ENCODE measurements at regions not wholly inside any gene's neighbourhood (a gene's known extent, or its start where the extent isn't known, plus 50 kb on each side); places are given as distances from the start of the nearest gene placed in this dataset.
"Not testable (repeated sequence)": the region's sequence is repeated elsewhere in the genome, so short reads cannot be mapped to it uniquely, and the experiment has no call there.

DNA sequence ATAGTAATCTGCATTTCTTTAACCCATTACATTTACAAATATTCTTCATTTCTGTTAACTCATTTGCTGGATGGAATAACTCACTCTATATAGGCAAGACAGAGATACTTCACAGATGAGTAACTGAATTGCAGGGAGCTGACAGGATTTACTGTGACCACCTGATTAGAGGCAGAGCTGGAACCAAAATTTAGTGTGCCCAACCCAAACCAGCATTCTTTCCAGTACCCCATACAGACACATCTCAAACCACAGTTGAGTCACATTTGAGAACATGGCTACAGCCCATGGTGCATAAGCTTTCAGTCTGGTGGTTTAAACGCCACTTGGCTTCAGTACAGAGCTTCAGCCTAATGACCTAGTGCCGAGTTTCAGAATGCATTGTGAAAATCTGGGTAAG is 138.4 kb upstream of the TENT5A start:
- TF ChIP-seq POLR2A (IDR thresholded peaks at IDR 0.05) (no peak), CTCF (IDR thresholded peaks at IDR 0.05) (no peak)
- 33 to 86% (median 78%) methylated on average over 1 to 2 of the region's 2 CpGs for WGBS, 4 donors
- DNase-seq = no peak
- intact Hi-C loops (cut with DNase I) = no loop called here
- Histone ChIP-seq H3K9me3 (replicated peaks in 1 of 3) (no peaks in the 10 kb centered on the region), H3K4me1 (replicated peaks in 1 of 2) (no peaks in the 10 kb centered on the region), H3K4me3 (no peak overlapping the region), H3K36me3 (replicated peaks in 1 of 2) (no peaks in the 10 kb centered on the region), H3K27me3 (no peaks in the 10 kb centered on the region), H3K27ac (no peak overlapping the region)

- intact Hi-C loops (cut with DNase I) = no loop called here
- WGBS, 4 donors = 69 to 80% (median 76%) methylated on average over 6 of the region's 6 CpGs
These were observed 137.0 kb upstream of the TENT5A start for GRCh38 chr6:81889377-81890053.

DNA sequence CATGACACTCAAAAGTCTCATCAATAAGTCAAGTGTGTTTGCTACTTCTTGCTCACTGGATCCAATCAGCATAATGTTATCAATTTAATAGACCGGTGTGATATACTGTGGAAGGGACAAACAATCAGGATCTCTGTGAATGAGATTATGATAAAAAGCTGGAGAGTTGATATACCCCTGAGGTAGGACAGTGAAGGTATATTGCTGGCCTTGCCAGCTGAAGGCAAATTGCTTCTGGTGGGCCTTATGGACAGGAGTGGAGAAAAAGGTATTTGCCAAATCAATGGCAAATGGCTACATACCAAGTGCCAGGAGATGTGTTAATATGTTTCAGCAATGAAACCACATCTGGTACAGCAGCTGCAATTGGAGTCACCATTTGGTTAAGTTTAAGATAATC is 134.4 kb upstream of the TENT5A start:
- H3K27ac ChIP-seq; H3K4me1 ChIP-seq (replicated peaks in 1 of 2); H3K36me3 ChIP-seq (replicated peaks in 1 of 2); intact Hi-C loops (cut with DNase I); H3K9me3 ChIP-seq (replicated peaks in 1 of 3); H3K4me3 ChIP-seq; H3K27me3 ChIP-seq; DNase-seq: not testable (repeated sequence)
- 96 to 100% (median 100%) methylated on average over 1 of the region's 1 CpG for WGBS, 4 donors

More at GRCh38 chr6:81889377-81890053, 137.0 kb upstream of the TENT5A start:
- H3K36me3 ChIP-seq (replicated peaks in 1 of 2) = no peaks in the 10 kb centered on the region
- no peak overlapping the region for H3K4me3 ChIP-seq
- no peak for DNase-seq
- H3K27me3 ChIP-seq = no peaks in the 10 kb centered on the region
- TF ChIP-seq CTCF (IDR thresholded peaks at IDR 0.05) (no peak), POLR2A (IDR thresholded peaks at IDR 0.05) (no peak)
- no peaks in the 10 kb centered on the region for H3K9me3 ChIP-seq (replicated peaks in 1 of 3)
- H3K4me1 ChIP-seq (replicated peaks in 1 of 2) = no peaks in the 10 kb centered on the region
- no peak overlapping the region for H3K27ac ChIP-seq

- TF ChIP-seq CTCF (IDR thresholded peaks at IDR 0.05) = no peak
- no peak for TF ChIP-seq POLR2A (IDR thresholded peaks at IDR 0.05)
- WGBS, 4 donors = 87 to 100% (median 93%) methylated on average over 1 to 2 of the region's 2 CpGs
- H3K4me3 ChIP-seq = no peak overlapping the region
- no peak for DNase-seq
- no peaks in the 10 kb centered on the region for H3K9me3 ChIP-seq (replicated peaks in 1 of 3)
- intact Hi-C loops (cut with DNase I) = no loop called here
- no peaks in the 10 kb centered on the region for H3K36me3 ChIP-seq (replicated peaks in 1 of 2)
- H3K4me1 ChIP-seq (replicated peaks in 1 of 2) = no peaks in the 10 kb centered on the region
- H3K27ac ChIP-seq = no peak overlapping the region
- no peaks in the 10 kb centered on the region for H3K27me3 ChIP-seq
These were observed 133.7 kb upstream of the TENT5A start for GRCh38 chr6:81886157-81886556.

DNA sequence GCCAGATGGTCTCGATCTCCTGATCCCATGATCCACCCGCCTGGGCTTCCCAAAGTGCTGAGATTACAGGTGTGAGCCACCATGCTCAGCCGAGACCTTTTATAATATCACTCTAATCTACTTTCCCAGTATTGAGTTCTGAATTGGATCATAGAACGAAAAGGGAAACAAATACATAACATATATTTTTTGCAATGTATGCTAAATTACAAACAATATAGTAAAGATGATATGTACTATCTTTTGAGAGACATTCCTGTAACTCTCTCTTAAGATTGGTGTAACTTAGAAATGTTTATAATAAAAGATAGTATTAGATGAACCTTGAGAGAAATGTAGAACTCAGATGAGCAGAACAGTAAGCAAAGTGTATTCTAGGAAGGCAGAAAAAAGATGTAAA is 129.2 kb upstream of the TENT5A start:
- 84 to 94% (median 91%) methylated on average over 4 of the region's 4 CpGs for WGBS, 4 donors
- no peaks in the 10 kb centered on the region for H3K27me3 ChIP-seq
- H3K4me1 ChIP-seq (replicated peaks in 1 of 2) = no peaks in the 10 kb centered on the region
- no peak for TF ChIP-seq POLR2A (IDR thresholded peaks at IDR 0.05)
- no peak for TF ChIP-seq CTCF (IDR thresholded peaks at IDR 0.05)
- H3K36me3 ChIP-seq (replicated peaks in 1 of 2) = no peaks in the 10 kb centered on the region
- DNase-seq = no peak
- H3K27ac ChIP-seq = no peak overlapping the region
- H3K9me3 ChIP-seq (replicated peaks in 1 of 3) = no peaks in the 10 kb centered on the region
- intact Hi-C loops (cut with DNase I) = no loop called here
- H3K4me3 ChIP-seq = no peak overlapping the region
